Activated CD8-positive, alpha-beta T cell treated with anti-CD3 and anti-CD28 coated beads, Interleukin-2, amount 10 ng/mL, durations not matched to agents 7 days and 5 days (primary cell): ENCODE measurements at regions not wholly inside any gene's neighbourhood (a gene's known extent, or its start where the extent isn't known, plus 50 kb on each side); places are given as distances from the start of the nearest gene placed in this dataset.
"Not testable (repeated sequence)": the region's sequence is repeated elsewhere in the genome, so short reads cannot be mapped to it uniquely, and the experiment has no call there.

Source experiments
- ATAC-seq: fragments of 150-1000 bp; cut with Tn5 transposase; one replicate; pipeline ENCODE4 v1.10.0; 2021; ENCODE audit warnings: moderate library complexity
- CTCF ChIA-PET: fragments of 350-600 bp; sonication (Branson Sonifier 250); formaldehyde crosslinking; loops from one replicate; lab custom pipeline; 2021; ENCODE audit warnings: antibody characterized with exemption; lab: Charles Lee
- POLR2A ChIA-PET: fragments of 350-600 bp; sonication (Branson Sonifier 250); formaldehyde crosslinking; loops from one replicate; lab custom pipeline; 2021; ENCODE audit warnings: antibody characterized with exemption; lab: Charles Lee
- DNase-seq: peaks from one replicate; pipeline ENCODE4 v3.0.0-alpha.2; 2020
- H3K27ac Mint-ChIP-seq: one replicate; pipeline ENCODE4 v1.8.0; 2021; ENCODE audit warnings: mild to moderate bottlenecking, mixed read lengths
- H3K27me3 Mint-ChIP-seq: one replicate; pipeline ENCODE4 v1.8.0; 2021; ENCODE audit warnings: low read depth, mixed read lengths
- H3K36me3 Mint-ChIP-seq: one replicate; pipeline ENCODE4 v1.8.0; 2021; ENCODE audit warnings: low read depth, mixed read lengths
- H3K4me1 Mint-ChIP-seq: one replicate; pipeline ENCODE4 v1.8.0; 2021; ENCODE audit warnings: low read depth, mixed read lengths
- H3K4me3 Mint-ChIP-seq: one replicate; pipeline ENCODE4 v1.8.0; 2021; ENCODE audit warnings: mild to moderate bottlenecking, mixed read lengths
- H3K9me3 Mint-ChIP-seq: one replicate; pipeline ENCODE4 v1.8.0; 2022; ENCODE audit warnings: mixed read lengths; ENCODE audit not compliant: insufficient read depth

DNA sequence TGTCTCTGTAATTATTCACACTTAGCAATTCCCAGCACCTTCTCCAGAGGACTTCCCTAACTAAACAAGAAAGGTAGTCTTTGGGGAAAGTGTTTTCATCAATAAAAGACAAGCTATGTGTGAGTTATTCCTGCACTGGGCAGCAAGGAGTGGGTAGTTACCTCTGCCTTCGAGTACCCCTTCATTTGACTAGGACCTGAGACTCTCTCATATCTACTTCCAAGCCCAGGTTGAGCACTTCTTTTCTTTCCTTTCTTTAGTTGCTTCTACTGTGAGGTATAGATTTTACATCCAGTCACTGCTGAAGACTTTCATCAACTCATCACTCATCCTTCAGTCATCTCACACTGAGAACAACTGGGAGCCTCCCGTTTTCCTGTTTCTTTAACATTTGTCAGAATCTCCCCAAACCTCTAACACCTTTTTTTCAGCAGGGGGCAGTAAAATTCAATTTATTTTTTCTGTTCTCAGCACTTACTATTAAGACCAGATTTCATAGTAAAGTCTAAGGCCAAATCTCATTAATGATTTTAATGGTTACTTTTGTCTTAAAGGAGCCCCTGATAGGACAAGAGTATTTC is 80.1 kb upstream of the PRSS1 start:
- Mint-ChIP-seq H3K36me3 (no peaks in the 10 kb centered on the region), H3K4me3 (no peak overlapping the region), H3K9me3 (no peaks in the 10 kb centered on the region), H3K4me1 (peaks cover 34% of the 10 kb centered on the region), H3K27me3 (no peaks in the 10 kb centered on the region), H3K27ac (peak overlapping the region; percentile 74)
- ATAC-seq = no peak
- ChIA-PET POLR2A (no interaction called here), CTCF (interaction anchor here (1.1 to 8.6 kb wide), 7 partner anchors 32 to 149 kb away, joined by 3 to 115 read pairs (median 5); no protein-coding TSS in a partner anchor)
- no peak for DNase-seq

DNA sequence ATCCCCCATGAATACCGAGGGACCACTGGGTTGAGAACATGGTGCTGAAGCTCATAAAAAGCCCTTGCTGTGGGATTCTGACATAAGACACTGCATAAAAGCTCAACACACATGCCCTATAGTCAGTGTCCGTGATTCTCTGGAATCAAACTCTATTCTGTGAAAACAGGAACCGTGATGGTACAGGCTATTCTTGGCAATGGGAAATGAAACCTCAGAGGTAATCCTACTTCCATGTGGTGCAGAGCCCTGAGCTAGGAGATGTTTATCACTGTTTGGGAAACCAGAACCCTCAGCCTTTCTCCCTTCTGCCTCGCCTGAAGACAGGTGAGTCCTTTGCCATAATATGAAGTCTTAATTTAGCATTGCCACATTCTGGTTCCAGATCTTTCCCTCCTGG is 80.8 kb upstream of the PRSS1 start:
- Mint-ChIP-seq H3K27ac (no peak overlapping the region), H3K27me3 (no peaks in the 10 kb centered on the region), H3K4me1 (peaks cover 34% of the 10 kb centered on the region), H3K4me3 (no peak overlapping the region), H3K36me3 (no peaks in the 10 kb centered on the region), H3K9me3 (no peaks in the 10 kb centered on the region)
- no peak for DNase-seq
- ChIA-PET CTCF (interaction anchor here (1.1 to 8.6 kb wide), 6 partner anchors 31 to 149 kb away, joined by 3 to 115 read pairs (median 6); no protein-coding TSS in a partner anchor), POLR2A (no interaction called here)
- no peak for ATAC-seq

DNA sequence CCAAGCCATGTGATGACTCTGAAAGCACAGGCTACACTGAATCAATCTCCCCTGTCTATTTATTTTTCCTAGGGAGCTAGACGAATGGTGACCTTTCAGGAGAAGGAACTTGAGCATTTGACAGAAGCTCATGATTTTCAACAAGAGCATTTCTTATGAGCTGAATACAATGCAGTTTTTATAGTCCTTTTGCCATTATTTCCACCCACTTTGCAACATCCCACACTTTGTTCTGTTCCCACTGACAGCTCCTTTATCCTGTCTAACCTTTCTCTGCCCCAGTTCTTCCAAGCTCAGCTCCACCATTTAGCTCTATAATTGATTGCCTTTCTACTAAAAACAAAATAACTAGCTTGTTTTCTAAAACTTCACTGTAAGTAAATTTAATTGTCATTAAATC is 91.9 kb upstream of the PRSS1 start:
- Mint-ChIP-seq H3K9me3 (no peaks in the 10 kb centered on the region), H3K36me3 (peaks cover 3% of the 10 kb centered on the region), H3K4me3 (no peak overlapping the region), H3K27me3 (peaks cover 13% of the 10 kb centered on the region), H3K27ac (no peak overlapping the region), H3K4me1 (peaks cover 14% of the 10 kb centered on the region)
- CTCF ChIA-PET = interaction anchor here (1.3 kb wide), 1 partner anchor 126 kb away, joined by 8 read pairs; no protein-coding TSS in a partner anchor
- POLR2A ChIA-PET = no interaction called here
- DNase-seq (no peak), ATAC-seq (no peak)

DNA sequence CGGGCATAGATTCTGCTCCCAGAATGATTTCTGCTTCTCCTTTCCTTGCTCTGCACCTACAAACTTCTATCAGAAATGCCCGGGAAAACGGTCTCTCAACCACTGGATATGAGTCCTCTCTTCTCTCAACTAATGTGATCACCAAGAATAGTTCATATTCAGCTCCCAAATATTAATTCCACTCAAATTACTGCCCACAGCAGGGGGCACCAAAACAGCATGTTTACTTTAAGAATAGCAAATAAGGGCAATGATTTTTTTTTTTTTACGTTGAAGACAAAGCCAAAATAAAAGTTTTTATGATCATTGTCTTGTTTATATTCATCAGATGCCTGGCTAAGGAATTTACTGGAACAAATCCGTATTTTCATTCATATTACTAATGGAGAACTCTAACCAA is 94.9 kb upstream of the PRSS1 start:
- no peak overlapping the region for H3K27ac Mint-ChIP-seq
- DNase-seq (no peak), ATAC-seq (no peak)
- H3K4me1 Mint-ChIP-seq = peaks cover 14% of the 10 kb centered on the region
- no peaks in the 10 kb centered on the region for H3K36me3 Mint-ChIP-seq
- POLR2A ChIA-PET = no interaction called here
- H3K27me3 Mint-ChIP-seq = peaks cover 19% of the 10 kb centered on the region
- H3K4me3 Mint-ChIP-seq = no peak overlapping the region
- H3K9me3 Mint-ChIP-seq = no peaks in the 10 kb centered on the region
- CTCF ChIA-PET = interaction anchor here (0.9 kb wide), 1 partner anchor 163 kb away, joined by 3 read pairs; no protein-coding TSS in a partner anchor

DNA sequence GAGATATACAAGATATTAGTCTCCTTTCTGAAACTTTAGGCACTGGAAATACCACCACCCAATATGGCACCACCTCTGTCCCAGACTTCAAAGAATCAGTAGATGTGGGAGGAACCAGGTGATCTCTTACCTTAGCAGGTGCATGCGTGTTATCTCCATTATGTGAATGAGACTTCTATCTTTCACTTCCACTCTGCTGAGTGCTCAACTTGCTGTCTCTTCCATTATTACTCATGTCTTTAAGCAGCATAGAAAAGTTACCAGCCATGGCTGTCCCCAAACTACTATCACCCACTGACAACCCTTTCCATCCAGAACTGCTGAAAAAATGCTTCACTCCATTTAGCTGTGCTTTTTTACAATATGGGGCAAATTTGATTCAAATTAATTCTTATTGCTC is 101.5 kb upstream of the PRSS1 start:
- Mint-ChIP-seq H3K9me3 (no peaks in the 10 kb centered on the region), H3K27me3 (peaks cover 34% of the 10 kb centered on the region), H3K4me3 (no peak overlapping the region), H3K36me3 (no peaks in the 10 kb centered on the region), H3K27ac (no peak overlapping the region), H3K4me1 (peaks cover 7% of the 10 kb centered on the region)
- ChIA-PET POLR2A (no interaction called here), CTCF (interaction anchor here (0.9 kb wide), 1 partner anchor 11 kb away, joined by 3 read pairs; no protein-coding TSS in a partner anchor)
- ATAC-seq (no peak), DNase-seq (no peak)

DNA sequence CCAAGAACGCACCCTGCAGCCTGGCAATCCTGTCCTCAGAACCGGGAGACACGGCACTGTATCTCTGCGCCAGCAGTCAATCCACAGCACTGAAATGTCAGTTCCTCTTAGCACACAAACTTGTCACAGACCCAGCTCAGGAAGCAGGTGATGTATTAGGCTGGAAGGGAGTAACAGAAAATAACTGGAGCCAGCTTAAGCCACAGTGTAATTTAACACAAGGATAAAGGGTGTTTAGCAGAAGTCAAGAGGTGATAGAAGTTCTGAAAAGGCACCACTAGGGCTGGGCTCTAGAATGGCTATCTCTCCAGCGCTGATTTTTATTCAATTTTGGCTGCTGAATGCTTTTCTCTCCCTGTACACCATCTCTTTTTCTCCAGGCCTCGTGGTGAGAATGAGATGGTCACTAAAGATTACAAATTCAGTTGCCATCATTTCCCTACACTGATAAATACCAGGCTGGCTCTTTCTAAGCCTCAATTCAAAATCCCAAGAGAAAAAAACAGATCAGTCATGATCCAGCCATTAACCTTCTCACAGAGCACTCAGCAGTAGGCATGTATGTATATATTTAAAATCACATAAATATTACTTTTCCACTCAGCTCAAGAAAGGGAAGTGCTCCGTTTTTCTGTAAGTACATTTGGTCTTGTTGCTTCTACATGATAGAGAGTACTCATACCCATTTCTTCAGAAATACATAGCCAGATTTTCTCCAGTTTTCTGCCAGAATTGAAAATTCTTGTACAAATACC is 102.7 kb upstream of the PRSS1 start:
- CTCF ChIA-PET = interaction anchor here (1.4 to 1.5 kb wide), 2 partner anchors 9 to 14 kb away, joined by 4 to 6 read pairs; no protein-coding TSS in a partner anchor
- Mint-ChIP-seq H3K27ac (no peak overlapping the region), H3K4me1 (peaks cover 13% of the 10 kb centered on the region), H3K4me3 (peak overlapping the region; percentile 54), H3K27me3 (peaks cover 33% of the 10 kb centered on the region), H3K36me3 (no peaks in the 10 kb centered on the region), H3K9me3 (no peaks in the 10 kb centered on the region)
- peak; percentile 51 for ATAC-seq
- POLR2A ChIA-PET = interaction anchor here (1.0 kb wide), 1 partner anchor 10 kb away, joined by 3 read pairs; no protein-coding TSS in a partner anchor
- DNase-seq = no peak

DNA sequence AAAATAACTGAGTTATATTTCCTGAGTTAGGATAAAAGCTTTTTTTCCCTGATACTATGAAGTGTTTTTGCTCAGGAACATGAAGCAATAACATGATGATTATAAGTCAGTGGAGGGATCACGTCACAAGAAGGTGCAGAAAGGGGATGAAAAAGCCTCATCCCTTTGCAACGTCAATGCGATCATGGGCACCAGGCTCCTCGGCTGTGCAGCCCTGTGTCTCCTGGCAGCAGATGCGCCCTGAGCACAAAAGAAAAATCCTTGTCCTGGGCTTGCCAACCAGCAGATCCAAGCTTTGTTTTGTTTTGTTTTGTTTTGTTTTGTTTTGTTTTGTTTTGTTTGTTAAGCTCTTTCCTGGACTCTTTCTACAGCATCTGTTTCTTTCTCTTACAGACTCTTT is 103.5 kb upstream of the PRSS1 start:
- peak overlapping the region; percentile 54 for H3K4me3 Mint-ChIP-seq
- H3K4me1 Mint-ChIP-seq = peaks cover 17% of the 10 kb centered on the region
- no peak for DNase-seq
- peak overlapping the region; percentile 39 for H3K27ac Mint-ChIP-seq
- CTCF ChIA-PET = interaction anchor here (1.4 to 1.5 kb wide), 2 partner anchors 9 to 13 kb away, joined by 4 to 6 read pairs; no protein-coding TSS in a partner anchor
- H3K9me3 Mint-ChIP-seq = no peaks in the 10 kb centered on the region
- no peak for ATAC-seq
- no peaks in the 10 kb centered on the region for H3K36me3 Mint-ChIP-seq
- peaks cover 28% of the 10 kb centered on the region for H3K27me3 Mint-ChIP-seq
- POLR2A ChIA-PET = interaction anchor here (1.0 kb wide), 1 partner anchor 9 kb away, joined by 3 read pairs; no protein-coding TSS in a partner anchor

DNA sequence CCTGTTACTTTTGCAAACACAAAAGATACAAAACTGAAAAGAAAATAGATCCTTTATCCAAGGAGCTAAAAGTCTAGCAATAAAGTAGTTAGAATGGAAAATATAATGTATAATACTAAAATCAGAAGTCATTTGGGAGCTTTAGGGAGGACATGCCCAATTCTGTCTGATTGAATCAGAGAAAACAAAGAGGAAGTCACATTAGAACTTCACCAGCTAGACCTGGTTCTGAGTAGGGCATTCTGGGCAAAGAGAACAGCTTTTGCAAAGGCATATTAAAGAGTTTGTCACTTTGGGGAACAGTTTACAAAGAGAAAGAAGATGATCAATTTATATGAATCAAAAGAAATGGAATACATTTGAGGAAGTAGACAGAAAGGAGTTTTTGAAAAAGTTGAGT is 107.0 kb upstream of the PRSS1 start:
- CTCF ChIA-PET = interaction anchor here (0.6 to 2.6 kb wide), 2 partner anchors 26 to 141 kb away, joined by 3 to 13 read pairs; no protein-coding TSS in a partner anchor
- no peak overlapping the region for H3K4me3 Mint-ChIP-seq
- no peaks in the 10 kb centered on the region for H3K9me3 Mint-ChIP-seq
- no peak overlapping the region for H3K27ac Mint-ChIP-seq
- peaks cover 15% of the 10 kb centered on the region for H3K27me3 Mint-ChIP-seq
- no peak for DNase-seq
- H3K36me3 Mint-ChIP-seq = no peaks in the 10 kb centered on the region
- peaks cover 22% of the 10 kb centered on the region for H3K4me1 Mint-ChIP-seq
- POLR2A ChIA-PET = no interaction called here
- ATAC-seq = no peak

DNA sequence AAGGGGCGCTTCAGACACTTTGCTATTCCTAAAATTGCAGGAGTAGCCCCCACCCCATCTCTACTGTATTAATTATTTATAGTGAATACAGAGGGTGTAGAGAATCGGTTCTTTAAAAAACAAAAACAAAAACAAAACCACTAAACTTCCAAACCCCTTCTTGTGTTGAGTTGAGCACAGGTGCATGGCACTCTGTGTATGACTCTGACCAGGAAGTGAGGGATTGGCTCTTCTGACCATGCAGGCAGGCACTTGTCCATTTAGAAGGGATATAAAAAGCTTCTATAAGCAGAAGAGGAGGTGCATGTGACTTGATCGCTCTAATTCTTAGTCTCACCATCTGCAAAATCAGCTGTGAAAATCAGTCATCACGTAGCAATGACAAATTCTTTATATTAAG is 108.0 kb upstream of the PRSS1 start:
- H3K27ac Mint-ChIP-seq, H3K9me3 Mint-ChIP-seq, ATAC-seq, H3K36me3 Mint-ChIP-seq, DNase-seq, H3K4me3 Mint-ChIP-seq: not testable (repeated sequence)
- peaks cover 15% of the 10 kb centered on the region for H3K27me3 Mint-ChIP-seq
- ChIA-PET POLR2A (interaction anchor here (1.1 to 1.5 kb wide), 2 partner anchors 156 to 167 kb away, joined by 3 read pairs; no protein-coding TSS in a partner anchor), CTCF (interaction anchor here (0.7 to 2.6 kb wide), 3 partner anchors 142 to 183 kb away, joined by 3 to 13 read pairs (median 4); no protein-coding TSS in a partner anchor)
- H3K4me1 Mint-ChIP-seq = peaks cover 28% of the 10 kb centered on the region

DNA sequence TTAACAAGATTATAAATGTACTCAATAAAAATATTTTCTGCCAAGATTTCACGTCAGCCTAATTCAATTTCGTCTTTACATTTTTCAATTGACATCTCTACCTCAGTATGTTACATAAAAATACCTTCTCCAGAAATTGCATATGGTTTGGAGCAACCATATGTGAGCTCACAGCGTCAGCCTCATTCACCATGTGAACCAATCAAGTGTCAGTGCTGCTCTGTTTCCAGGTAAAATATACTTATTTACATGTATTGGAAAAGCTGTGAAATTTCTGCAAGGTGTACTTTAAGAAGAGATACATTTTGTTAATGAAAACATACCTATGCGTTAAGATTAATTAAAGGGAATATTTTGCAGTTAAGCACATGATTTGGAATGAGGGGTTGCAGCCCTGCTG is 110.7 kb upstream of the PRSS1 start:
- POLR2A ChIA-PET = interaction anchor here (2.8 kb wide), 1 partner anchor 172 kb away, joined by 9 read pairs; no protein-coding TSS in a partner anchor
- Mint-ChIP-seq H3K4me1 (peaks cover 23% of the 10 kb centered on the region), H3K4me3 (no peak overlapping the region), H3K36me3 (no peaks in the 10 kb centered on the region), H3K9me3 (no peaks in the 10 kb centered on the region), H3K27ac (no peak overlapping the region), H3K27me3 (peaks cover 7% of the 10 kb centered on the region)
- CTCF ChIA-PET = no interaction called here
- DNase-seq = no peak
- ATAC-seq = no peak

DNA sequence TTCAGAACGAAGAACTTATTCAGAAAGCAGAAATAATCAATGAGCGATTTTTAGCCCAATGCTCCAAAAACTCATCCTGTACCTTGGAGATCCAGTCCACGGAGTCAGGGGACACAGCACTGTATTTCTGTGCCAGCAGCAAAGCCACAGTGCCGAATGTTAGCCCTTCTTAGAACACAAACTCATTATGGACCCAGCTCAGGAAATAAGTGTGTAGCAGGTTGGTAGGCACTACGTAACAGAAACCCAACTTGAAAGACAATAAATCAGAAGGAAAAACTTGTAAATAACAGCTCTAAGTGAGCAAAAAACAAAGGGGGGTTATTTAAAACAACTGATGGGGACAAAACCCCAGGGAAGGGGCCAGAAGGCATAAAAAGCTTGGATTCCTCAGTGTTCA is 112.0 kb upstream of the PRSS1 start:
- ChIA-PET CTCF (interaction anchor here (1.0 to 9.8 kb wide), 18 partner anchors 9 to 366 kb away, joined by 3 to 92 read pairs (median 5); no protein-coding TSS in a partner anchor), POLR2A (interaction anchor here (1.0 to 2.8 kb wide), 14 partner anchors 9 to 174 kb away, joined by 3 to 20 read pairs (median 5); no protein-coding TSS in a partner anchor)
- Mint-ChIP-seq H3K4me3 (peak overlapping the region; percentile 84), H3K27ac (peak overlapping the region; percentile 97), H3K9me3 (no peaks in the 10 kb centered on the region), H3K36me3 (no peaks in the 10 kb centered on the region), H3K27me3 (peaks cover 2% of the 10 kb centered on the region), H3K4me1 (peaks cover 27% of the 10 kb centered on the region)
- ATAC-seq (peak; percentile 57), DNase-seq (no peak)
